CD4-positive, alpha-beta memory T cell (primary cell): ENCODE measurements at regions not wholly inside any gene's neighbourhood (a gene's known extent, or its start where the extent isn't known, plus 50 kb on each side); places are given as distances from the start of the nearest gene placed in this dataset.

Experiments
- CTCF ChIA-PET: fragments of 350-600 bp; sonication (Branson Sonifier 250); formaldehyde crosslinking; loops from one replicate; lab custom pipeline; 2021; ENCODE audit warnings: inconsistent platforms; ENCODE audit not compliant: partially characterized antibody; lab: Charles Lee
- POLR2A ChIA-PET: fragments of 350-600 bp; sonication (Branson Sonifier 250); formaldehyde crosslinking; loops from one replicate; lab custom pipeline; 2021; ENCODE audit not compliant: partially characterized antibody; lab: Charles Lee
- DNase-seq, 5 donors: peaks; one replicate each; pipeline versions ENCODE4 v3.0.0 to v3.0.0-alpha.2; 2020 to 2022; ENCODE audit warnings: mixed read lengths in 1 of 5
- H3K27ac ChIP-seq: one replicate; pipeline ENCODE4 v1.7.0; 2013; ENCODE audit warnings: low read depth, low read length
- H3K27me3 ChIP-seq: 2 replicates; pipeline ENCODE4 v1.7.0; 2013; ENCODE audit warnings: mild to moderate bottlenecking, low read length, moderate library complexity; ENCODE audit not compliant: insufficient read depth
- H3K36me3 ChIP-seq: 2 replicates; pipeline ENCODE4 v1.7.0; 2013; ENCODE audit warnings: mild to moderate bottlenecking, low read length, moderate library complexity; ENCODE audit not compliant: insufficient read depth
- H3K4me1 ChIP-seq: 2 replicates; pipeline ENCODE4 v1.7.0; 2013; ENCODE audit warnings: mild to moderate bottlenecking, low read length, moderate library complexity; ENCODE audit not compliant: insufficient read depth
- H3K4me3 ChIP-seq, 2 donors: one replicate each; pipeline ENCODE4 v1.7.0; 2013; ENCODE audit warnings: low read length in 2 of 2, mild to moderate bottlenecking in 1 of 2
- H3K9me3 ChIP-seq, 2 donors: one replicate each; pipeline ENCODE4 v1.7.0; 2013; ENCODE audit warnings: low read length in 2 of 2, control low read depth in 1 of 2; ENCODE audit not compliant: control insufficient read depth in 1 of 2
- H3K27ac Mint-ChIP-seq, 7 donors: one replicate each; pipeline ENCODE4 v1.8.0; 2020 to 2021; ENCODE audit warnings: mixed read lengths in 7 of 7, mild to moderate bottlenecking in 6 of 7, inconsistent platforms in 3 of 7, moderate library complexity in 3 of 7
- H3K27me3 Mint-ChIP-seq, 2 donors: one replicate each; pipeline ENCODE4 v1.8.0; 2020 to 2021; ENCODE audit warnings: mixed read lengths in 2 of 2
- H3K36me3 Mint-ChIP-seq, 2 donors: one replicate each; pipeline ENCODE4 v1.8.0; 2020 to 2021; ENCODE audit warnings: mixed read lengths in 2 of 2, inconsistent platforms in 1 of 2, mild to moderate bottlenecking in 1 of 2
- H3K4me1 Mint-ChIP-seq, 4 donors: one replicate each; pipeline ENCODE4 v1.8.0; 2020 to 2021; ENCODE audit warnings: mixed read lengths in 4 of 4, mild to moderate bottlenecking in 1 of 4
- H3K4me3 Mint-ChIP-seq, 8 donors: one replicate each; pipeline ENCODE4 v1.8.0; 2020 to 2021; ENCODE audit warnings: mixed read lengths in 8 of 8, mild to moderate bottlenecking in 7 of 8, moderate library complexity in 6 of 8, inconsistent platforms in 3 of 8
- H3K9me3 Mint-ChIP-seq, 8 donors: one replicate each; pipeline ENCODE4 v1.8.0; 2020 to 2021; ENCODE audit warnings: mixed read lengths in 8 of 8, mild to moderate bottlenecking in 5 of 8, inconsistent platforms in 3 of 8, moderate library complexity in 1 of 8
- intact Hi-C: fragments of 100-400 bp; cut with micrococcal nuclease; formaldehyde crosslinking; loops from one replicate; pipeline ENCODE4 v1.15.1; 2023

DNA sequence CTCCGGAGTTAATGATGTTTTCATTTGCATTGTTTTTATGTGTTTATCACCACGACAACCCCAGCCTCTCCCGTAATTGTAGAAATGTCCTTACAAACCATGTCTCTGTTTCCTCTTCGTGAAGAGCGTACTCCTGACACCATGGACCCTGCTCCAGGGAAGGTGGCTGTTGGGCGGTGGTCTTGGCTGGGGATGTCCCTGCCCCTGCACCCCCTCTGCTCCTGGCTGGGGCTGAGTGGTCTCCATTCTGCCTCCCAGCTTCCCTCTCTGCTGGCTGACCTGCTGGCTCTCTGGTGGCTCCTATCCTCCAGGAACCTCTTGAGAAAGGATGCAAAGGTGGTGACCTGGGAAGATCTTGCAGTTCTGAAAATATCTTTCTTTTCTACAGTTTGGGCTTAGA, 81.1 kb downstream of the ASB1 start:
- Mint-ChIP-seq H3K4me3 (no peak overlapping the region), H3K27me3 (peaks cover 3 to 6% of the 10 kb centered on the region in 2 donors), H3K36me3 (no peaks in the 10 kb centered on the region), H3K4me1 (peaks cover 0 to 3% (median 0%) of the 10 kb centered on the region in 4 donors), H3K27ac (no peak overlapping the region), H3K9me3 (no peaks in the 10 kb centered on the region)
- no peaks in the 10 kb centered on the region for H3K9me3 ChIP-seq
- no peak overlapping the region for H3K4me3 ChIP-seq
- POLR2A ChIA-PET, result no interaction called here
- H3K27me3 ChIP-seq, result no peaks in the 10 kb centered on the region
- H3K27ac ChIP-seq, result no peak overlapping the region
- H3K36me3 ChIP-seq, result no peaks in the 10 kb centered on the region
- intact Hi-C loops, result no loop called here
- no peaks in the 10 kb centered on the region for H3K4me1 ChIP-seq
- DNase-seq, result no peak
- CTCF ChIA-PET, result no interaction called here

- POLR2A ChIA-PET, result no interaction called here
- Mint-ChIP-seq H3K36me3 (no peaks in the 10 kb centered on the region), H3K27ac (no peak overlapping the region), H3K4me1 (peaks cover 0 to 3% (median 0%) of the 10 kb centered on the region in 4 donors), H3K27me3 (peaks cover 3 to 6% of the 10 kb centered on the region in 2 donors), H3K9me3 (no peaks in the 10 kb centered on the region), H3K4me3 (no peak overlapping the region)
- CTCF ChIA-PET, result no interaction called here
- no peak overlapping the region for H3K4me3 ChIP-seq
- H3K4me1 ChIP-seq, result no peaks in the 10 kb centered on the region
- H3K36me3 ChIP-seq, result no peaks in the 10 kb centered on the region
- no peaks in the 10 kb centered on the region for H3K9me3 ChIP-seq
- H3K27ac ChIP-seq, result no peak overlapping the region
- no peak for DNase-seq
- no peaks in the 10 kb centered on the region for H3K27me3 ChIP-seq
- intact Hi-C loops, result no loop called here
Observed at GRCh38 chr2:238509151-238509835, 82.6 kb downstream of the ASB1 start.

DNA sequence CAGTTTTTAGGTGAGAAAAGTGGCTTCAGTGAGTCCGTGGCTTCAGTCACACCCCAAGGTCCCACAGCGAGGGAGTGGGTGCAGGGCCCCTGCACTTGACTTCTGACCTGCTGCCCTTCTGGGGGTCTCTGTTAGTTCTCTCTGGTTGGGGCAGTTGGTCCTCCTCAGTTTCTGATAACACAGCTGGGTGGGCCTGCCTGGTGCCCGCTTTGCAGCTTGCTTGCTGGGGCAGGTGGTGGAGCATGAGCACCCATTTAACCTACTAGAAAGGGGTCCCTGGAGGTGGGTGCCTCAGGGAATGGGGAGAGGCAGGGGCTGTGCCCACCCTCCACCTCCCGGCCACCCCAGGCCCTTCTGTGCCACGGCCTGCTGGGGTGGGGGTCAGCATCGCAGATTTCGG, 83.2 kb downstream of the ASB1 start:
- peaks cover 3 to 6% of the 10 kb centered on the region in 2 donors for H3K27me3 Mint-ChIP-seq
- H3K36me3 Mint-ChIP-seq, result no peaks in the 10 kb centered on the region
- H3K4me1 Mint-ChIP-seq, result peaks cover 0 to 3% (median 0%) of the 10 kb centered on the region in 4 donors
- CTCF ChIA-PET, result no interaction called here
- no peak overlapping the region for H3K4me3 Mint-ChIP-seq
- POLR2A ChIA-PET, result no interaction called here
- no peak for DNase-seq
- no peaks in the 10 kb centered on the region for H3K4me1 ChIP-seq
- H3K9me3 ChIP-seq, result no peaks in the 10 kb centered on the region
- no peak overlapping the region for H3K27ac Mint-ChIP-seq
- H3K27ac ChIP-seq, result no peak overlapping the region
- no peaks in the 10 kb centered on the region for H3K9me3 Mint-ChIP-seq
- no peaks in the 10 kb centered on the region for H3K36me3 ChIP-seq
- no peaks in the 10 kb centered on the region for H3K27me3 ChIP-seq
- H3K4me3 ChIP-seq, result no peak overlapping the region
- intact Hi-C loops, result no loop called here

- Histone ChIP-seq H3K27me3 (no peaks in the 10 kb centered on the region), H3K27ac (no peak overlapping the region), H3K36me3 (no peaks in the 10 kb centered on the region), H3K4me3 (no peak overlapping the region), H3K4me1 (no peaks in the 10 kb centered on the region), H3K9me3 (no peaks in the 10 kb centered on the region)
- intact Hi-C loops, result no loop called here
- Mint-ChIP-seq H3K9me3 (peaks cover 0 to 7% (median 2%) of the 10 kb centered on the region in 8 donors), H3K4me1 (peaks cover 0 to 3% (median 0%) of the 10 kb centered on the region in 4 donors), H3K27ac (no peak overlapping the region), H3K4me3 (no peak overlapping the region), H3K27me3 (peaks cover 3 to 7% of the 10 kb centered on the region in 2 donors), H3K36me3 (no peaks in the 10 kb centered on the region)
- CTCF ChIA-PET, result no interaction called here
- POLR2A ChIA-PET, result no interaction called here
- DNase-seq, result no peak
Observed at GRCh38 chr2:238510911-238511613, 84.3 kb downstream of the ASB1 start.

GRCh38 chr2:238511614-238511950, 84.9 kb downstream of the ASB1 start:
- peaks cover 3 to 7% of the 10 kb centered on the region in 2 donors for H3K27me3 Mint-ChIP-seq
- ChIA-PET POLR2A (no interaction called here), CTCF (no interaction called here)
- no peaks in the 10 kb centered on the region for H3K9me3 ChIP-seq
- no peak for DNase-seq
- no peaks in the 10 kb centered on the region for H3K36me3 ChIP-seq
- no peak overlapping the region for H3K27ac ChIP-seq
- peaks cover 0 to 11% (median 6%) of the 10 kb centered on the region in 8 donors for H3K9me3 Mint-ChIP-seq
- H3K36me3 Mint-ChIP-seq, result peaks cover 1 to 2% of the 10 kb centered on the region in 2 donors
- H3K27ac Mint-ChIP-seq, result no peak overlapping the region
- no peak overlapping the region for H3K4me3 ChIP-seq
- H3K4me3 Mint-ChIP-seq, result no peak overlapping the region
- intact Hi-C loops, result no loop called here
- peaks cover 0 to 3% (median 0%) of the 10 kb centered on the region in 4 donors for H3K4me1 Mint-ChIP-seq
- H3K27me3 ChIP-seq, result no peaks in the 10 kb centered on the region
- no peaks in the 10 kb centered on the region for H3K4me1 ChIP-seq

- intact Hi-C loops, result no loop called here
- DNase-seq, result no peak
- peaks cover 3 to 7% of the 10 kb centered on the region in 2 donors for H3K27me3 Mint-ChIP-seq
Observed at GRCh38 chr2:238512247-238512867, 85.6 kb downstream of the ASB1 start.

GRCh38 chr2:238513346-238513745, 86.6 kb downstream of the ASB1 start:
- Mint-ChIP-seq H3K36me3 (peaks cover 2 to 7% of the 10 kb centered on the region in 2 donors), H3K4me1 (no peaks in the 10 kb centered on the region), H3K27me3 (peaks cover 0 to 7% of the 10 kb centered on the region in 2 donors), H3K27ac (no peak overlapping the region), H3K9me3 (peaks cover 0 to 23% (median 17%) of the 10 kb centered on the region in 8 donors), H3K4me3 (no peak overlapping the region)
- Histone ChIP-seq H3K4me1 (no peaks in the 10 kb centered on the region), H3K9me3 (peaks cover 0 to 11% of the 10 kb centered on the region in 2 donors), H3K27ac (no peak overlapping the region), H3K36me3 (no peaks in the 10 kb centered on the region), H3K4me3 (no peak overlapping the region), H3K27me3 (no peaks in the 10 kb centered on the region)
- intact Hi-C loops, result no loop called here
- CTCF ChIA-PET, result no interaction called here
- no peak for DNase-seq
- POLR2A ChIA-PET, result no interaction called here

More at GRCh38 chr2:238512247-238512867, 85.6 kb downstream of the ASB1 start:
- H3K36me3 Mint-ChIP-seq, result peaks cover 2 to 3% of the 10 kb centered on the region in 2 donors
- ChIA-PET POLR2A (no interaction called here), CTCF (no interaction called here)
- Histone ChIP-seq H3K4me1 (no peaks in the 10 kb centered on the region), H3K36me3 (no peaks in the 10 kb centered on the region), H3K27ac (no peak overlapping the region), H3K27me3 (no peaks in the 10 kb centered on the region), H3K9me3 (peaks cover 0 to 5% of the 10 kb centered on the region in 2 donors), H3K4me3 (no peak overlapping the region)
- H3K4me1 Mint-ChIP-seq, result peaks cover 0 to 3% (median 0%) of the 10 kb centered on the region in 4 donors
- H3K9me3 Mint-ChIP-seq, result peaks cover 0 to 15% (median 11%) of the 10 kb centered on the region in 8 donors
- no peak overlapping the region for H3K4me3 Mint-ChIP-seq
- H3K27ac Mint-ChIP-seq, result no peak overlapping the region
